ENCODE measurements at regions not wholly inside any gene's neighbourhood (a gene's known extent, or its start where the extent isn't known, plus 50 kb on each side); places are given as distances from the start of the nearest gene placed in this dataset.

DNA sequence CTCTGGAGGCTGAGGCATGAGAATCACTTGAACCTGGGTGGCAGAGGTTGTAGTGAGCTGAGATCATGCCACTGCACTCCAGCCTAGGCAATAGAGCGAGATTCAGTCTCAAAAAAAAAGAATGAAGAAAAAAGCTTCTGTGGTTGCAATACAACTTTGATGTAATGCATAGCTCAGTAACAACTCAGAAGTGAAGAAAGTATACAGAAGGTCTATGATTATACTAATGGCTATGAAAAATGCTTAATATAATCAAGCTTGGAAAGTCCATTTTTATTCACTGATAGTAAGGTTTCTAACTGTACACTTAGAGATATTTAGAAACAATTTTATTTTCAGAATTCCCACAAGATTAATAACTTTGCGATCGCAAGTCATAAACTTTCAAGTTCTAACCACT is 88.2 kb upstream of the FRMD6 start (continued):
- TF ChIP-seq ZNF462 (CRISPR knock-in tag; IDR thresholded peaks at IDR 0.05) (no peak), CREB1 (CRISPR knock-in tag; IDR thresholded peaks at IDR 0.05; ENCODE audit: low read depth) (no peak), ZNF331 (CRISPR knock-in tag; IDR thresholded peaks at IDR 0.05; ENCODE audit: low read depth) (no peak), POLR2AphosphoS5 (IDR thresholded peaks at IDR 0.05; ENCODE audit: low read depth) (no peak)

- Histone ChIP-seq H3K4me1 (ENCODE audit: insufficient read depth) (peaks cover 9% of the 10 kb centered on the region; the same call in 1 of the 2 replicates), H3K4me3 (no peak overlapping the region), H4K20me1 (replicated peaks; ENCODE audit: insufficient read depth) (no peaks in the 10 kb centered on the region), H2AFZ (peak overlapping the region; percentile 81; the same call in 1 of the 2 replicates), H3K79me2 (replicated peaks; ENCODE audit: insufficient read depth) (no peaks in the 10 kb centered on the region), H3F3A (replicated peaks; ENCODE audit: low read depth) (no peaks in the 10 kb centered on the region), H3K9me2 (ENCODE audit: insufficient read depth) (0 out of 2 replicates have a peak, but pooled peaks cover 4% of the 10 kb centered on the region), H3K27me3 (ENCODE audit: insufficient read depth) (no peaks in the 10 kb centered on the region), H3K4me2 (no peak overlapping the region), H3K27ac (ENCODE audit: low read depth) (no peak overlapping the region), H3K36me3 (ENCODE audit: insufficient read depth) (no peaks in the 10 kb centered on the region; the same call in 1 of the 2 replicates)
- no peaks in the 10 kb centered on the region for H3K36me3 Mint-ChIP-seq (ENCODE audit: low read depth)
- no peak overlapping the region for H3K27ac Mint-ChIP-seq
- H3K27me3 Mint-ChIP-seq (ENCODE audit: insufficient read depth, low read depth, poor library complexity) = peaks cover 5% of the 10 kb centered on the region
- ATAC-seq (no peak), DNase-seq (ENCODE audit: low spot score) (no peak)
- H3K4me3 Mint-ChIP-seq = no peak overlapping the region
- H3K4me1 Mint-ChIP-seq = peaks cover 11% of the 10 kb centered on the region; the same call in 2 of the 3 replicates
- no peaks in the 10 kb centered on the region for H3K9me3 Mint-ChIP-seq
- no peak for TF ChIP-seq EZH2 (IDR thresholded peaks at IDR 0.05; ENCODE audit: low read depth, unreplicated experiment)
- TF ChIP-seq, protein P1, sequence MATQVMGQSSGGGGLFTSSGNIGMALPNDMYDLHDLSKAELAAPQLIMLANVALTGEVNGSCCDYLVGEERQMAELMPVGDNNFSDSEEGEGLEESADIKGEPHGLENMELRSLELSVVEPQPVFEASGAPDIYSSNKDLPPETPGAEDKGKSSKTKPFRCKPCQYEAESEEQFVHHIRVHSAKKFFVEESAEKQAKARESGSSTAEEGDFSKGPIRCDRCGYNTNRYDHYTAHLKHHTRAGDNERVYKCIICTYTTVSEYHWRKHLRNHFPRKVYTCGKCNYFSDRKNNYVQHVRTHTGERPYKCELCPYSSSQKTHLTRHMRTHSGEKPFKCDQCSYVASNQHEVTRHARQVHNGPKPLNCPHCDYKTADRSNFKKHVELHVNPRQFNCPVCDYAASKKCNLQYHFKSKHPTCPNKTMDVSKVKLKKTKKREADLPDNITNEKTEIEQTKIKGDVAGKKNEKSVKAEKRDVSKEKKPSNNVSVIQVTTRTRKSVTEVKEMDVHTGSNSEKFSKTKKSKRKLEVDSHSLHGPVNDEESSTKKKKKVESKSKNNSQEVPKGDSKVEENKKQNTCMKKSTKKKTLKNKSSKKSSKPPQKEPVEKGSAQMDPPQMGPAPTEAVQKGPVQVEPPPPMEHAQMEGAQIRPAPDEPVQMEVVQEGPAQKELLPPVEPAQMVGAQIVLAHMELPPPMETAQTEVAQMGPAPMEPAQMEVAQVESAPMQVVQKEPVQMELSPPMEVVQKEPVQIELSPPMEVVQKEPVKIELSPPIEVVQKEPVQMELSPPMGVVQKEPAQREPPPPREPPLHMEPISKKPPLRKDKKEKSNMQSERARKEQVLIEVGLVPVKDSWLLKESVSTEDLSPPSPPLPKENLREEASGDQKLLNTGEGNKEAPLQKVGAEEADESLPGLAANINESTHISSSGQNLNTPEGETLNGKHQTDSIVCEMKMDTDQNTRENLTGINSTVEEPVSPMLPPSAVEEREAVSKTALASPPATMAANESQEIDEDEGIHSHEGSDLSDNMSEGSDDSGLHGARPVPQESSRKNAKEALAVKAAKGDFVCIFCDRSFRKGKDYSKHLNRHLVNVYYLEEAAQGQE (IDR thresholded peaks at IDR 0.05; ENCODE audit: unreplicated experiment) = no peak
- TF ChIP-seq STAT1 (IDR thresholded peaks at IDR 0.05; ENCODE audit: unreplicated experiment) = no peak
- no peak for TF ChIP-seq ZNF331 (CRISPR knock-in tag; IDR thresholded peaks at IDR 0.05; ENCODE audit: low read depth)
- TF ChIP-seq CTCF (conservative IDR thresholded peaks at IDR 0.05; ENCODE audit: low read depth in 2 of 2) = no peak
- TF ChIP-seq CREB1 (CRISPR knock-in tag; IDR thresholded peaks at IDR 0.05; ENCODE audit: low read depth) = no peak
- no peak for TF ChIP-seq EZH2phosphoT487 (IDR thresholded peaks at IDR 0.05; ENCODE audit: unreplicated experiment)
- no peak for TF ChIP-seq POLR2AphosphoS5 (IDR thresholded peaks at IDR 0.05; ENCODE audit: low read depth)
- no peak for TF ChIP-seq JUNB (IDR thresholded peaks at IDR 0.05; ENCODE audit: unreplicated experiment)
- no peak for TF ChIP-seq ETS1 (IDR thresholded peaks at IDR 0.05)
- no peak for TF ChIP-seq NANOG (IDR thresholded peaks at IDR 0.05; ENCODE audit: borderline replicate concordance)
- no peak for TF ChIP-seq ZNF114 (CRISPR knock-in tag; IDR thresholded peaks at IDR 0.05)
These were observed 87.2 kb upstream of the FRMD6 start for GRCh38 chr14:51564460-51564859.
